22Rv1 (cell line): ENCODE measurements at regions not wholly inside any gene's neighbourhood (a gene's known extent, or its start where the extent isn't known, plus 50 kb on each side); places are given as distances from the start of the nearest gene placed in this dataset.

Experiments used
- H3K27ac ChIP-seq: fragments of 450-650 bp; 2 replicates; pipeline ENCODE4 v1.5.1; 2017
- CTCF ChIP-seq: fragments of 450-650 bp; IDR thresholded peaks from 2 replicates; pipeline ENCODE4 v1.5.1; 2017; ENCODE audit warnings: mild to moderate bottlenecking
- ZFX ChIP-seq: fragments of 450-650 bp; IDR thresholded peaks from 2 replicates; pipeline ENCODE4 v1.6.1; 2017; ENCODE audit warnings: antibody characterized with exemption, borderline replicate concordance

GRCh38 chr16:73448970-73449369 lies 401.0 kb upstream of the ZFHX3 start:
- H3K27ac ChIP-seq: no peak overlapping the region
- TF ChIP-seq CTCF (no peak), ZFX (no peak)

GRCh38 chr16:73447846-73448245 lies 399.9 kb upstream of the ZFHX3 start:
- no peak overlapping the region for H3K27ac ChIP-seq

GRCh38 chr16:73434621-73435020 lies 386.7 kb upstream of the ZFHX3 start:
- H3K27ac ChIP-seq: no peak overlapping the region
- no peak for TF ChIP-seq ZFX
- TF ChIP-seq CTCF: no peak

More at GRCh38 chr16:73447846-73448245, 399.9 kb upstream of the ZFHX3 start:
- TF ChIP-seq ZFX (no peak), CTCF (no peak)

- TF ChIP-seq ZFX (no peak), CTCF (no peak)
- H3K27ac ChIP-seq: no peak overlapping the region
These were observed 385.9 kb upstream of the ZFHX3 start for GRCh38 chr16:73433731-73434307.

GRCh38 chr16:73432850-73433730 lies 385.2 kb upstream of the ZFHX3 start:
- H3K27ac ChIP-seq: no peak overlapping the region
- TF ChIP-seq ZFX (no peak), CTCF (no peak)

- H3K27ac ChIP-seq: no peak overlapping the region
- TF ChIP-seq CTCF: no peak
- no peak for TF ChIP-seq ZFX
These were observed 382.2 kb upstream of the ZFHX3 start for GRCh38 chr16:73430138-73430537.

- H3K27ac ChIP-seq: no peak overlapping the region
- no peak for TF ChIP-seq ZFX
- no peak for TF ChIP-seq CTCF
These were observed 380.2 kb upstream of the ZFHX3 start for GRCh38 chr16:73428121-73428520.
